ENCODE measurements at regions not wholly inside any gene's neighbourhood (a gene's known extent, or its start where the extent isn't known, plus 50 kb on each side); places are given as distances from the start of the nearest gene placed in this dataset.

- DNase-seq (ENCODE audit: low read depth) = no peak
- TF ChIP-seq CTCF (conservative IDR thresholded peaks at IDR 0.05; ENCODE audit: low read depth, low read length) = no peak
- no peak overlapping the region for H3K4me3 ChIP-seq (ENCODE audit: low read length)
Observed at GRCh38 chr15:70280781-70281180, 183.1 kb upstream of the TLE3 start.

GRCh38 chr15:70279096-70279495 is 181.4 kb upstream of the TLE3 start:
- no peak overlapping the region for H3K4me3 ChIP-seq (ENCODE audit: low read length)
- no peak for TF ChIP-seq CTCF (conservative IDR thresholded peaks at IDR 0.05; ENCODE audit: low read depth, low read length)
- no peak for DNase-seq (ENCODE audit: low read depth)

GRCh38 chr15:70278644-70279043 is 180.9 kb upstream of the TLE3 start:
- TF ChIP-seq CTCF (conservative IDR thresholded peaks at IDR 0.05; ENCODE audit: low read depth, low read length) = no peak
- no peak for DNase-seq (ENCODE audit: low read depth)

GRCh38 chr15:70277556-70277955 is 179.8 kb upstream of the TLE3 start:
- no peak for DNase-seq (ENCODE audit: low read depth)
- TF ChIP-seq CTCF (conservative IDR thresholded peaks at IDR 0.05; ENCODE audit: low read depth, low read length) = no peak
- H3K4me3 ChIP-seq (ENCODE audit: low read length) = no peak overlapping the region

More at GRCh38 chr15:70278644-70279043, 180.9 kb upstream of the TLE3 start:
- no peak overlapping the region for H3K4me3 ChIP-seq (ENCODE audit: low read length)

- TF ChIP-seq CTCF (conservative IDR thresholded peaks at IDR 0.05; ENCODE audit: low read depth, low read length) = no peak
- DNase-seq (ENCODE audit: low read depth) = no peak
- H3K4me3 ChIP-seq (ENCODE audit: low read length) = no peak overlapping the region
Observed at GRCh38 chr15:70276401-70276800, 178.7 kb upstream of the TLE3 start.

GRCh38 chr15:70275461-70276138 is 177.9 kb upstream of the TLE3 start:
- TF ChIP-seq CTCF (conservative IDR thresholded peaks at IDR 0.05; ENCODE audit: low read depth, low read length) = no peak
- no peak for DNase-seq (ENCODE audit: low read depth)
- no peak overlapping the region for H3K4me3 ChIP-seq (ENCODE audit: low read length)

GRCh38 chr15:70274908-70275307 is 177.2 kb upstream of the TLE3 start:
- H3K4me3 ChIP-seq (ENCODE audit: low read length) = no peak overlapping the region
- no peak for DNase-seq (ENCODE audit: low read depth)
- no peak for TF ChIP-seq CTCF (conservative IDR thresholded peaks at IDR 0.05; ENCODE audit: low read depth, low read length)
